ENCODE measurements at regions not wholly inside any gene's neighbourhood (a gene's known extent, or its start where the extent isn't known, plus 50 kb on each side); places are given as distances from the start of the nearest gene placed in this dataset.
"Not testable (repeated sequence)": the region's sequence is repeated elsewhere in the genome, so short reads cannot be mapped to it uniquely, and the experiment has no call there.

DNA sequence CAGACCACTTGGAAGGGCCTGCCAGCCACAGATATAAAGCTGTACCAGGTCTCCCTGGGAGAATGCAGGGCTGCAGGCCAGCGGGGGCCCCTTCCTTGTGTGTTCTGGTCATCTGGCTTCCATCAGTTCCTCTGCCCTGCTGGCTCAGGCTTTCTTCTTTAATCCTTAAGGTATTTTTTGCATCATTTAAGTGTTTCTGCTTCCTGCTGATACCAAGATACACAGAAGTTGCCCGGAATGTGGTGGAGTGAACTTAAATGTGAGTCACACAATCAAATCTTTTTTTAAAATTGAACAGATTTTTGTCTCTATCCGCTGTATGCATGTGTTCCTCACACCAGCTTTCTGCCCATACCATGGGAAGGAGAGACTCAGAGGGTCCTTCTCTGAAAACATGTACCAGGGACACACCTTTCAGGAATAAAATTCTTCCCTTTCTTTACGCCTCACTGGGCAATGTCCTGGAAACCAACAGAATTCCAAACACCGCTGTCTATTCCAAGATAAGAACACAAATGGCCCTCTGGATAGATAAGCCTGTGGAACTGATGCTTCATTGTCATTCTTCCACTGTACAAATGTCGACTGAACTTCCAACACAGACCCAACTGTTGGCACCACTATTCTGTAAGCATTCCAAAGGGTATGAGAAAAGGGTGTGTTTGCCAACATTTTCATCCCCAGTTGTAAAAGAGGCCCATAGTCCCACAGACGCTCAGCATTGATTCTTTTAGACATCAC is 206.2 kb upstream of the MYLIP start:
- no peak for DNase-seq

DNA sequence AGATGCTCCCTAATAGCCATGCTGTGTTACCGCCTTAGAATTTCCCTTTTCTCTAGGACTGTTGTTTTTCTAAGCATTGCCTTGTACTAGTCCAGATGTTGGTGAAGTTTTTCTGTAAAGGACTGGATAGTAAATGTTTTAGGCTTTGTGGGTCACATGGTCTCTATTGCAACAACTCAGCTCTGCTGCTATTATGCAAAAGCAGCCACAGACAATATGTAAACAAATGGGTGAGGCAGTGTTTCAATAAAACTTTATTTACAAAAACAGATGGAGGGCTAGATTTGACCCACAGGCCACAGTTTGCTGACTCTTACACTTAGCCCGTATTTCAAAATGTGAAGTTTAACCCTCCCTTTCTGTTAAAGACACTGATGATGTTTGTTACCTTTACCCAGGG is 207.6 kb upstream of the MYLIP start:
- DNase-seq: no peak

DNA sequence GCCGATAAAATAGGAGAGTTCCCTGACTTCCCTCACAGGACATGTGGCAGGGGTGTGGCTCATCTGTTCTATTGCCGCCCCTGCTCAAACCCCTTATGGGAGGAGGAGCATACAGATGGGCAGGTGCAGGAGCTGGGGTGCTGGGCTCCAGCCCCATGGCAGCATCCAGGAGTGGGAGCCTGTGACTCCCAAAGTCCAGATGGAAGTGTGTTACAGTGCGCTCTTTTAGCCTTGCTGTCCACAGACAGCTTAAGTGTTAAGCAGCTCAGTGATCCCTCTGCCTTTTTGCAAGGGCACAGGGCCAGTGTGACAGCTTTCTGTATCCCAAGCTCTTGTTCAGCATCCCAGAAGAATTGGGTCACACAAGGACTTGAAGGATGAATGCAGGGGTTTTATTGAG is 212.3 kb upstream of the MYLIP start:
- no peak for DNase-seq

- DNase-seq: no peak
These were observed 213.2 kb upstream of the MYLIP start for GRCh38 chr6:15915508-15916178.

DNA sequence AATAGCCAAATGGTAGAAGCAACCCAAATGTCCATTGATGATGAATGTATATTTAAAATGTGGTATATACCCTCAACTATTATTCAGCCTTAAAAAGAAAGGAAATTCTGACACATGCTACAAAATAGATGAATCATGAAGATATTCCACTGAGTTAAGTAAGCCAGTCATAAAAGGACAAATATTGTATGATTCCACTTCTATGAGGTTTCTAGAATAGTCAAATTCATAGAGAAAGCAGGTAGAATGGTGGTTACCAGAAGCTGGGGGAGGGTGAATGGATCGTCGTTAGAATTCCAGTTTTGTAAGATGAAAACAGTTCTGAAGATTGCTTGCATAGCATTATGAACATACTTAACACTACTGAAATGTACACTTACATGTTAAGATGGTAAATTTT is 214.3 kb upstream of the MYLIP start:
- no peak for DNase-seq

DNA sequence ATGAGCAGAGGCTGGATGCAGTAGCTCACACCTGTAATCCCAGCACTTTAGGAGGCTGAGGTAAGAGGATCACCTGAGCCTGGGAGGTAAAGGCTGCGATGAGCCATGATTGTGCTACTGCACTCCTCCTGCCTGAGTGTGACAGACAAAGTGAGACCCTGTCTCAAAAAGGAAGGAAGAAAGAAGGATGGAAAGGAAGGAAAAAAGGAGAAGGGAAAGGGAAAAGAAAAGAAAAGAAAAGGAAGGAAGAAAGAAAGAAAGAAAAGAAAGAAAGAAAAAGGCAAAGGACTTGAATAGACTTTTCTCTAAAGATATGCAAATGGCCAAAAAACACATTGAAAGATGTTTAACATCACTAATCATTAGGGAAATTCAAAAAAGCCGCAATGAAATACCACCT is 215.3 kb upstream of the MYLIP start:
- no peak for DNase-seq

- no peak for DNase-seq
These were observed 216.1 kb upstream of the MYLIP start for GRCh38 chr6:15912505-15913400.

- no peak for DNase-seq
These were observed 217.0 kb upstream of the MYLIP start for GRCh38 chr6:15911753-15912504.

DNA sequence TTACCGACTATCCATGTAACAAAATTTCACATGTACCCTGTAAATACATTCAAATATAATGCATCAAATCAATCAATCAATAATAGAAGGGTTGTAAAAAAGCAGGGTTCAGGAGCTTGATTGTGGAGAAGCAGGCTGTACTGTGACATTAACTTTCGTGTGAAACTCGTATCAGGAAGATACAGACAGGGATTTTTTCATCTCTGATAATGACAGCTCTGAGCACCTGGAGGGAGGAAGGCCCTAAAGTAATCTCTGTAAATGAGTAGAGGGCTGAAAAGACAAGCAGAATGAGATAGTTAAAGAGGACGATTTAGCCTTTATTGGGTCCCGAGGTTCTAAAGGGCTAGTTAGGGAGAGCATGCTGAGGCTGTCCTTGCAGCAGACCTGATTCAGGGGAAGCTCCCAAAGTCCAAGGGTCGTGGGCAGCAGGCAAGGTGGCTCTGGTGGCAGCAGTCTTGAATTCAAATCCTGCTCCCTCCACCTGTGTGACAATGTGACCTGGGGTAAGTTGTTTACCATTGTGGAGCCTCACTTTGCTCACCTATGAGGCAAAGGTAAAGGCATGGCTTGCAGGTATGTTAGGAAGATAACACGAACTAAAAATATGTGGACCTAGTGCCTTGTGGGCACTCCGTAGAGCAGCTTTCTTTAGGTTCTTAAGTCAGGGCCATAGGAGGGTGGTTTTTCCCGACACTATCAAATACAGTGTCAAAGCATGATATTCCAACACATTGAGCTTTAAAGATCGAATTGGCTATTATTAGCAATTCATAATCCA is 219.4 kb upstream of the MYLIP start:
- DNase-seq: no peak

GRCh38 chr6:15908871-15909270 is 220.0 kb upstream of the MYLIP start:
- DNase-seq: no peak

DNA sequence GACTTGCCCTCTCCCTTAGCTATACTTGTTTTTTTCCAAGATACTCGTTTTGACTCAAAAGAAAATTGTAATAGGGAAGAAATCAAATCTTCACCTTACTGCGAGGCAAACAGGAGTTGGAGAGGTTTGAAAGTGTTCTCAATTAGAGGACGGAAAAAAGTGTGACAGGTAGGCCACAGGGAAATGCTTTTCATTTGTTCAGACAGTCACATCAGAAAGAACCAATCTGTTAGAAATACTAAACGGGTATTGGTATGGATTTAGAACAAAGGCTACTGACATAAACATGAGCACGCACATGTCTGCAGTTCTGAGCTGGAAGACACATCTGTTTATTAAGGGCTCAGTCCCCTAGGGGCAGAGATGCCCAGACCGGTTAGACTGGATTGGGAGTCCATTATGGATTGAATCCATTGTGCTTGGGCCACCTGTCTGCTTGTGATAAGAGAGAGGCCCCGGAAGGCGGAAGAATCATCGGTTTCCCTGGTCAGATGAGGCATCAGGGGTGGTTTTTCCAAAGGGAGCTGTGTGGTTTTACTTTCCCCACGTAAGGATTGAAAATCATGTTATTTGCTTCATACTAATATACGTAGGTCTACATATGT is 220.9 kb upstream of the MYLIP start:
- DNase-seq: no peak

- not testable (repeated sequence) for DNase-seq
These were observed 221.5 kb upstream of the MYLIP start for GRCh38 chr6:15907220-15907913.

DNA sequence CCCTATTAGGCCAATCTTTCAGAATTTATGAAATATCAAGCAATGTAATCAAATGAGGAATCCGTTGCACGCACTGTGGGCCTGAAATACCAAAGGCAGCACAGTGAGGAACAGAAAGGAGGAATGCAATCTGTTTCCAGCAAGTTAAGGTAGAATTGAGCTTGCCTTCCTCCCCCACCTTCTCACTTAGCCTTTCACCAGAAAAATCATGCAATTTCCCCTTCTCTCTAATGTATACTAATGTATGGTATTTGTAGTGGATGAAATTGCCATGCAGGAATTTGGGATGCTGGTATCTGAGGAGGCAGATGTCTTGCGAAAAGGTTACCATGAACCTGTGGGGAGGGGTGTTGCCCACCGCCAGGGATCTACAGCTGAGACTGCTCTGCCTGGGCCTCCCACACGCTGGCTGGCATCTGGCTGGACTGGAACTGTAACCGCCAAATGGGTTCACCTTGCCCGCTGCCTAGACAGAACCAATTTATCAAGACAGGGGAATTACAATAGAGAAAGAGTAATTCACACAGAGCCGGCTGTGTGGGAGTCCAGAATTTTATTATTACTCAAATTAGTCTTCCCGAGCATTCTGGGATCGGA is 222.4 kb upstream of the MYLIP start:
- DNase-seq: no peak

- no peak for DNase-seq
These were observed 223.1 kb upstream of the MYLIP start for GRCh38 chr6:15905488-15906419.

GRCh38 chr6:15904651-15905376 is 224.1 kb upstream of the MYLIP start:
- no peak for DNase-seq

DNA sequence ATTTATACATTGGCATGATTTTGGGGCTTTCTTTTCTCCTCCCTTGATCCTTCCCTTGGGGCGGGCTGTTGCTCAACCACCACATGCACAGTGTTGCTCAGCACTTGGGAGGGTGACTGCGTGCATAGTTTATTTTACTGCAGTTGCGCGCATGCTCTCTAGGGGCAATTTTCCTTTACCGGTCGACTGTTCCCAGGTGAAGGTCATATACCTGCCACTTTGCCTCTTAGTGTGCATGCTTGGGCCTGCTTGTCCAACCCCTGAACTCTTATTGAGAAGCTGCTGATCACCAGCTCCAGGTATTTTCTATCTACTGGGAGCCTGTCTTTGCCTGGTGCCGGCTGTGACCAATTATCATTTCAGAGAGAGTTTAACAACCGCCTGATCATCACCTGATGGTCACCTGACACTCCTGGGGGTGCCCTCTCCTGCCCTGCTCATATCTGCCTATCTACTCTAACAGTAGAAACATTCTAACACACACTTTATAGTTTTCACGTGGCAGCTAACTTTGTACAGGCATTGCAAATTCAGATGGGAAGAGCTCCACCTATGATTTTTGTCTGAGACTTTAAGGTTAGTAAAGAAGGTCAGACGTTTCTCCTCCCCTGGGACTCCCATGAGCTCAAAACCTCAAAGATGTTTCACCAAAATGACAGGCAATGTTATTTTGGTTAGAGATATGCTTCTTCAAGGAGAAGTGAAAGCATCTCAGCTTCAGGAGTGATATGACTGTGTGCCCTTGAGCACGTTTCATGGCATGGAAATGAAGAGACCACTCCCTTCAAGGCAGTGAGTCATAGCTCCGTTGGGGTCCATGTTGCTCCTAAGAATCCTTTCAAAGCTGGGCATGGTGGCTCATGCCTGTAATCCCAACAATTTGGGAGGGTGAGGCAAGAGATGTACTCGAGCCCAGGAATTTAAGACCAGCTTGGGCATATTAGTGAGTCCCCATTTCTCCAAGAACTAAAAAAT is 227.5 kb upstream of the MYLIP start:
- no peak for DNase-seq

- DNase-seq: no peak
These were observed 230.2 kb upstream of the MYLIP start for GRCh38 chr6:15898693-15899092.

Data from SW 1271 (cell line).